Putamen (tissue), 1 donor: ENCODE measurements at regions not wholly inside any gene's neighbourhood (a gene's known extent, or its start where the extent isn't known, plus 50 kb on each side); places are given as distances from the start of the nearest gene placed in this dataset.
A peak's percentile ranks its signal among the peaks of the same experiment; 100 is the strongest.

Experiments
- DNase-seq: peaks from one replicate; pipeline ENCODE4 v3.0.0-alpha.2; 2016; ENCODE audit warnings: low spot score

DNA sequence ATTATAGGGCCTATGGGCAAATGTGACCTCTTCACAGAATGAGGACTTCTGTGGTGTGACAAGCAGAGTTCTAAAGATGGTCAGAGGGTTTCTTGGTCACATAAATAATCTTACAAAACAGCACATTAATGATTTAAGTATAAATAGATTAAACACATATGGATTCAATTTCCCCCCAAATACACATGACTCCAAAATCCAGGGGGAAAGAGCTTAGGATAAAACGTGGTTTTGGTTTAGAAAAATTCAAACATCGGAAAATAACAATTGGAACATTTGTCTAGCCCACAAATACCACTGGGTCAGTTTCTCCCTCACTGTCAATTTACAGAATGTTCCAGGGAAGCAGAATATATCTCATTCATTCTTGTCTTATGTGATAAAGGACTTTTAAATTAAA is 283.1 kb downstream of the COG6 start:
- DNase-seq, result no peak

- DNase-seq, result no peak
Measured at GRCh38 chr13:39941236-39941635, 285.8 kb downstream of the COG6 start.

DNA sequence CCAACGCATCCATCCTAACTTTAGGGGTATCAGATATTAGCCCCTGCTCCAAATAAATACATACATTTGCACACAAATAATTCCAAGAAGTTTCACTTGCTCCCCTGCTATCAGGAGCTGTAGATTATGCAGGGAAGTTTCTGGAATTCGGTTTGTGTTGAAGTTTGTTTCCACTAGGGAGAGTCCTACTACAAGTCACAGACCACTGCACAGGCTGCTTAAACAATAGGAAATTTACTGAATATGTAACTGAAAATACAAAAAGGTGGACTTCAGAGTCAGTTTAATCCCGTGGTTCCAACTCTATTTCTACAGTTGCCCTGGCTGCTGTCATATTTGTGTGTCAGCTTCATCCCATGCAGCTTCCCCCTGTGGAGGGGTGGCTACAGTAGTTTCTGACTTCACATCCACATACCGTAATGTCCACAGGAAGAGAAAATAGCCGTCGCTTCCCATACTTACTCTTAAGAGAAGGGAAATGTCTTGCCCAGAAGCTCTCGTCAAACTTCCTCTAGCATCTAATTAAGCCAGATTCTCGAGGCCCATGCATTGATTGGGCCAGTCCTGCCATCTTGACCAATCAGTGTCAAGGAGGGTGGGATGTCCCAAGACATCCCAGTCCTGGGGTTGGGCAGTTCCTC is 286.6 kb downstream of the COG6 start:
- no peak for DNase-seq

GRCh38 chr13:39942552-39943273 is 287.3 kb downstream of the COG6 start:
- no peak for DNase-seq

GRCh38 chr13:39943711-39944110 is 288.2 kb downstream of the COG6 start:
- DNase-seq, result no peak

GRCh38 chr13:39945226-39945625 is 289.8 kb downstream of the COG6 start:
- no peak for DNase-seq

DNA sequence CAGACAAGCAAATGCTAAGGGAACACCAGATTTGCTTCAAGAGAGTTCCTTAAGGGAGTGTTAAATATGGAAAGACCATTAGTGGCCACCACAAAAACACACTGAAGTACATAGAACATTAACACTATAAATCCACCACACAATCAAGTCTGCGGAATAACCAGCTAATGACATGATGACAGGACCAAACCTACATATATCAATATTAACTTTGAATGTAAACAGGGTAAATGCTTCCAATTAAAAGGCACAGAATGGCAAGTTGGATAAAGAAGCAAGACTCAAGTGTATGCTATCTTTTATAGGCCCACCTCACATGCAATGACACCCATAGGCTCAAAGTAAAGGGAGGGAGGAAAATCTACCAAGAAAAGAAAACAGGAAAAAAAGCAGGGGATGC is 291.3 kb downstream of the COG6 start:
- no peak for DNase-seq

DNA sequence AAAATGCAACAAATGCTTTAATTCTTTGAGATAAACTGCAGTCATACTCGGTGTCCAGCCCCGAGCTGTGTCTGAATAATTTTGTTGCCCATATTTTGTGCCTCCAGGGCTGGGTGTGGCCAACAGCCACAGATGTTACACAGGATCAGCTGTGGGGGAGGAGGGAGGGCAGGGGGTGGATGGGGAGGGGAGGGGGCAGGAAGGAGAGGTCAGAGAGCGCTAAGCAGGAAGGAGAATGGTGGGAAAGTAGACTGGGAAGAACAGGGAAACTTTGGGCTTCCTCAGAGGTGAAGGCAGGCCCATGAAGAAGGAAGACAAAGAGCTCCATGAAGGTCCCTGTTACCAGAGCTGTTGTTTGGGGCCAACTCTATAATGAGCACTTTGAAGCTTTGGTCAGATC is 295.8 kb downstream of the COG6 start:
- no peak for DNase-seq

- no peak for DNase-seq
Measured at GRCh38 chr13:39952249-39953233, 297.1 kb downstream of the COG6 start.

- DNase-seq, result no peak
Measured at GRCh38 chr13:39954476-39954875, 299.0 kb downstream of the COG6 start.

- DNase-seq, result no peak
Measured at GRCh38 chr13:39955560-39955959, 300.1 kb downstream of the COG6 start.

- DNase-seq, result no peak
Measured at GRCh38 chr13:39956036-39956435, 300.6 kb downstream of the COG6 start.

- no peak for DNase-seq
Measured at GRCh38 chr13:39957868-39958677, 302.6 kb downstream of the COG6 start.

DNA sequence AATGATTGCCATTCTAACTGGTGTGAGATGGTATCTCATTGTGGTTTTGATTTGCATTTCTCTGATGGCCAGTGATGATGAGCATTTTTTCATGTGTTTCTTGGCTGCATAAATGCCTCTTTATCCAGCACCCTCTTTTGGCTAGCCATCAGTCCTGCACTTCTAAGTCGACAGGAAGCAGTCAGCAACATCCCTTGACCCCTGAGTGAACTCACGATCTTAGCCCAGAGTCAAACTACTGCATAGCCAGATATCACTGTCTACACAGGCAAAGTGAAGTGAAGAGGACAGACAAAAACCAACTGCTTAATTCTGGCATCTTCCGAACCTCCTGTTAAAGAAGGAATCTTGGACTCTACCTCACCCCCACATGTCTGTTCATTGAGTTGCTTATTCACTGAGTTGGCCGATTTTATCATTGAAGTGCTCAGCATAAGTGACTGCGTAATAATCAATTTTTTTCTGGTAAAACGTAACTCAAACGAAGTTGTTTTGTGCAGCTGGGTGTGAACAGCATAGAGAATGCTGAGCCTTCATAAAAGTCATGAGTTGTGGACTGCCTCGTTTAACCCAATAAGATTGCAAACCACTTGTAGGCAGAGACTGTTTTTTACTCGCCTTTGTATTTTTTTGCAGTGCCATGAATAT is 304.2 kb downstream of the COG6 start:
- DNase-seq, result no peak

GRCh38 chr13:39960191-39960590 is 304.7 kb downstream of the COG6 start:
- DNase-seq, result peak; percentile 70

DNA sequence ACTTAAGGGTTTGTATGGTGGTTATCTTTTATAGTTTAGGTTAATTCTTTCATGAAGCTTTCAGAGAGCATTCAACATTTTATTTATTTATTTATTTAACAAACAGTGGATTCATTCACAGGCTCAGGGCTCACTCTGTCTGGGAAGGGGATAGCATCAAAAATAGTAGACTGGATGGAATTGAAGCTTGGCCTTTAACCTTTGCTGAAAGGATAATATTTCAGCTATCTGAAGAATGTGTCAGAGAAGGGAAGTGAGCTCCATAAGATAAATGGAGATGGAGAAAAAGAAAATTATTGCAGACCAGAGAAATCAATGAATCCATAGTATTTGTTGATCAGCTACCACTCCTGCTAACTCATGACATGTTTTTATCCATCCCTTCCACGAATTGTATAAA is 305.6 kb downstream of the COG6 start:
- no peak for DNase-seq

DNA sequence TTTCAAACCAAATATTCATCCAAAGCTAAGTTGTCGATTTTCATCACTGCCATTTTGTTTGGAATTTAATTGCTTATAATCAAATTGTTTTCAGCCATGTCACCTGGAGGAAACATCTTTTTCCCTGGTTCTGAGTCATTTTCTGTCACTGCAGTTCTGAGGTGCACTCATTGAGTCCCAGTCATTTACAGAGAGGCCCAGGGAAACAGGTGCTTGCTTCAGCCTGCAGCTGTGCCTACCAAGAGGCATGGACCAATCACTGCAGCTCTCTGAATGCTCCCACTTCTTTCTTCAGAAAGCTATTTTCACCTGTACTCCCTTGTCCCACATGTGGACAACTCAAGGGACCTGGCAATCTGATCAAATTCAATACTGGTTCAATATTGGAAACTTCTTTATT is 308.1 kb downstream of the COG6 start:
- DNase-seq, result no peak

- peak; percentile 56 for DNase-seq
Measured at GRCh38 chr13:39965309-39965708, 309.8 kb downstream of the COG6 start.

GRCh38 chr13:39967199-39967959 is 311.9 kb downstream of the COG6 start:
- DNase-seq, result no peak

GRCh38 chr13:39968646-39969475 is 313.4 kb downstream of the COG6 start:
- DNase-seq, result no peak
